Right lobe of liver (tissue), 6 donors: ENCODE measurements at regions not wholly inside any gene's neighbourhood (a gene's known extent, or its start where the extent isn't known, plus 50 kb on each side); places are given as distances from the start of the nearest gene placed in this dataset.

ENCODE experiments used
- ATAC-seq, 4 donors: fragments of 200-7000 bp; cut with Tn5 transposase; one replicate each; pipeline ENCODE4 v1.9.1; 2020; ENCODE audit warnings: mild to moderate bottlenecking in 4 of 4, moderate library complexity in 4 of 4
- DNase-seq, 3 donors: peaks; one replicate each; pipeline ENCODE4 v3.0.0-alpha.2; 2020
- H3K27ac ChIP-seq, 3 donors: fragments of 200-600 bp; one replicate each; pipeline ENCODE4 v1.8.0; 2022
- H3K27me3 ChIP-seq, 2 donors: fragments of 200-600 bp; one replicate each; pipeline ENCODE4 v1.8.0; 2022
- H3K36me3 ChIP-seq, 4 donors: fragments of 200-600 bp; sonication (generic) in 1 of 4; one replicate each; pipeline versions ENCODE4 v1.5.1 to v1.8.0; 2017 to 2022; ENCODE audit warnings: control low read depth in 1 of 4
- H3K4me1 ChIP-seq, 4 donors: fragments of 200-600 bp; sonication (generic) in 1 of 4; one replicate each; pipeline versions ENCODE4 v1.5.1 to v1.8.0; 2017 to 2022; ENCODE audit warnings: control low read depth in 1 of 4
- H3K4me3 ChIP-seq, 3 donors: fragments of 200-600 bp; one replicate each; pipeline ENCODE4 v1.8.0; 2022
- H3K9me3 ChIP-seq, 4 donors: fragments of 200-600 bp; sonication (generic) in 1 of 4; one replicate each; pipeline versions ENCODE4 v1.5.1 to v1.8.0; 2017 to 2022; ENCODE audit warnings: control low read depth in 1 of 4
- CTCF ChIP-seq, 4 donors: fragments of 200-600 bp in 3 of 4; fragments of 450-650 bp in 1 of 4; IDR thresholded peaks; one replicate each; pipeline versions ENCODE4 v1.5.1 to v1.8.0; 2016 to 2022; ENCODE audit warnings: antibody characterized with exemption in 4 of 4, mild to moderate bottlenecking in 2 of 4
- POLR2A ChIP-seq: fragments of 450-650 bp; IDR thresholded peaks from one replicate; pipeline ENCODE4 v1.6.1; 2017; ENCODE audit warnings: antibody characterized with exemption, mild to moderate bottlenecking
- WGBS: methylation state at CpG from one replicate; pipeline ENCODE4 v1.1.6; 2018; ENCODE audit warnings: low coverage, low lambda C conversion rate; ENCODE audit not compliant: insufficient coverage; ENCODE audit errors: missing lambda C conversion rate; 5-methylcytosine and 5-hydroxymethylcytosine counted together
- intact Hi-C, 2 donors: fragments of 100-400 bp; cut with DNase I; formaldehyde crosslinking; loops; one replicate each; pipeline versions ENCODE4 v1.11.2 to v1.14.1; 2022
- donor health status: DM: no; HTN: yes; CAD: no.
- donor health status: DM: no; HTN: no; CAD: no.
- donor health status: DM: no; HTN: no; CAD: no.
- donor health status: DM: no; HTN: yes; CAD: no.
- donor health status: DM: no; HTN: yes; CAD: no.

- 61% methylated on average over 3 of the region's 3 CpGs for WGBS
- TF ChIP-seq CTCF (IDR thresholded peaks at IDR 0.05) = no peak
- no peak for TF ChIP-seq POLR2A
- ATAC-seq (no peak), DNase-seq (no peak)
- Histone ChIP-seq H3K27ac (no peak overlapping the region), H3K4me1 (no peaks in the 10 kb centered on the region), H3K4me3 (no peak overlapping the region), H3K27me3 (no peaks in the 10 kb centered on the region), H3K9me3 (no peaks in the 10 kb centered on the region), H3K36me3 (no peaks in the 10 kb centered on the region)
- intact Hi-C loops = loop anchor here (10.0 kb wide), 2 partner anchors 1436 to 1446 kb away; no protein-coding TSS in a partner anchor
Observed at GRCh38 chr18:67218556-67218955, 298.0 kb downstream of the DSEL start.

- intact Hi-C loops = loop anchor here (10.0 kb wide), 2 partner anchors 1437 to 1447 kb away; no protein-coding TSS in a partner anchor
- H3K27ac ChIP-seq = no peak overlapping the region
- ATAC-seq (peak; percentile 89 to 94 (median 92)), DNase-seq (peak in 1 of 3 donors; percentile 52)
- H3K9me3 ChIP-seq = no peaks in the 10 kb centered on the region
- no peaks in the 10 kb centered on the region for H3K4me1 ChIP-seq
- peak; percentile 70 to 89 (median 84) for TF ChIP-seq CTCF (IDR thresholded peaks at IDR 0.05)
- no peak for TF ChIP-seq POLR2A
- no peak overlapping the region for H3K4me3 ChIP-seq
- no peaks in the 10 kb centered on the region for H3K36me3 ChIP-seq
- 2% methylated on average over 7 of the region's 7 CpGs for WGBS
- no peaks in the 10 kb centered on the region for H3K27me3 ChIP-seq
Observed at GRCh38 chr18:67217551-67218166, 298.9 kb downstream of the DSEL start.

GRCh38 chr18:67216846-67217245 is 299.7 kb downstream of the DSEL start:
- no peaks in the 10 kb centered on the region for H3K27me3 ChIP-seq
- ATAC-seq = no peak
- H3K27ac ChIP-seq = no peak overlapping the region
- H3K9me3 ChIP-seq = no peaks in the 10 kb centered on the region
- DNase-seq = no peak
- TF ChIP-seq POLR2A (no peak), CTCF (IDR thresholded peaks at IDR 0.05) (no peak)
- intact Hi-C loops = loop anchor here (10.0 kb wide), 2 partner anchors 1438 to 1448 kb away; no protein-coding TSS in a partner anchor
- 62% methylated on average over 1 of the region's 1 CpG for WGBS
- H3K4me1 ChIP-seq = no peaks in the 10 kb centered on the region
- H3K4me3 ChIP-seq = no peak overlapping the region
- no peaks in the 10 kb centered on the region for H3K36me3 ChIP-seq

GRCh38 chr18:67215686-67216085 is 300.8 kb downstream of the DSEL start:
- DNase-seq = no peak
- no peak for TF ChIP-seq POLR2A
- TF ChIP-seq CTCF (IDR thresholded peaks at IDR 0.05) = no peak
- Histone ChIP-seq H3K4me3 (no peak overlapping the region), H3K9me3 (no peaks in the 10 kb centered on the region), H3K36me3 (no peaks in the 10 kb centered on the region), H3K27ac (no peak overlapping the region), H3K4me1 (no peaks in the 10 kb centered on the region), H3K27me3 (no peaks in the 10 kb centered on the region)
- 77% methylated on average over 12 of the region's 25 CpGs for WGBS
- intact Hi-C loops = loop anchor here (10.0 kb wide), 2 partner anchors 1439 to 1449 kb away; no protein-coding TSS in a partner anchor
- ATAC-seq = no peak
